ENCODE measurements at regions not wholly inside any gene's neighbourhood (a gene's known extent, or its start where the extent isn't known, plus 50 kb on each side); places are given as distances from the start of the nearest gene placed in this dataset.
A peak's percentile ranks its signal among the peaks of the same experiment; 100 is the strongest.
"Not testable (repeated sequence)": the region's sequence is repeated elsewhere in the genome, so short reads cannot be mapped to it uniquely, and the experiment has no call there.

DNA sequence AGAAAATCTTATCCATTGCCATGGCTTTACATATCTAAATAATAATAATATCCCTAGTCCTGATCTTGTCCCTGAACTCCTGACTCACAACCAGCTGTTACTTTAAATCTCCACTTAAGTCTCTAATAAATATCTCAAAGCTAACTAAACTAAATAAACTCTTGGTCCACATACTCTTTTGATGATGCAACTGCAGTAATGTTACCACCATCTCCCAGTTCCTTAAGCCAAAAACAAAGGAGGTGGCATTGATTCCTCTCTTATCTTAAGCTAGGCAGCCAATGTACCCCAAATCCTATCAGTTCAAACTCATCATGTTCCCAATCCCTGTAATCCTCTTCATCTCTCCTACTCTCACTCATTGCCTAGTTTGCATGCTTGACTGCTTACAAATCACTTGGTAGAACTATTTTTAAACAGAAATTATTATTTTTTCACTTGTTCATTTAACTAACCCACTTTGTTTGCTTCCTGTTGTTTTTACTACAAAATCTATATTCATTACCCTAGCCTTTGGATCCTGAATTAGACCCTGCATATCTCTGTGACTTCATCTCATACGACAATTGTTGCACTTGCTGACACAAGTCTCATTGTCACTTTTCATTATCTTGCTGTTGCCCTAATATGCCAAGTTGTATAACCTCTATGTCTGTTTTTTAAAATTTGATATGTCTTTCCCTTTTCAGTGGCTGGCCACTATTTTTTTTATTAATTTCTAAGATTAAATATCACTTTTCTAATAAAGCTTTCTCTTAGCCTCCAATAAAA lies 462.2 kb downstream of the ZPLD1 start:
- DNase-seq (ENCODE audit: low read depth in 4 of 4, low spot score in 3 of 4) = no peak

- no peak for DNase-seq (ENCODE audit: low read depth in 4 of 4, low spot score in 3 of 4)
Measured at GRCh38 chr3:102904629-102905028, 469.8 kb downstream of the ZPLD1 start.

DNA sequence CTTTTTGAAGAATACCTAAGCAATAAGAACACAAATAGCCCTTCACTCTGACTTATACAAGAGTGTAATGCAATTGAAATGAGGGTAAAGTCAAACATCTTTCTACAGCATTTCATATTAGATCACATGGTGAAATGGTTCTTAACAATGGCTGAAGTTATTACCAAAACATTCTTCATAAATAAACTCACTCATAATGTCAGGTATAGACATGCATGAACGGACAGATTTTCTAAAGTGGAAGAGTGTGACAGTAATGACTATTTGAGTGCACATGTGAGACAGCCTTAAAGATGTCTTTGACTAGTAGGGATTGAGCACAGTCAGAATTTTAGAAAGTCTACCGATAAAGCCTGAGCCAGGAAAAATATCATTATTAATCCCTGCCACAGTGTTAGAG lies 471.0 kb downstream of the ZPLD1 start:
- DNase-seq (ENCODE audit: low read depth in 4 of 4, low spot score in 3 of 4) = no peak

DNA sequence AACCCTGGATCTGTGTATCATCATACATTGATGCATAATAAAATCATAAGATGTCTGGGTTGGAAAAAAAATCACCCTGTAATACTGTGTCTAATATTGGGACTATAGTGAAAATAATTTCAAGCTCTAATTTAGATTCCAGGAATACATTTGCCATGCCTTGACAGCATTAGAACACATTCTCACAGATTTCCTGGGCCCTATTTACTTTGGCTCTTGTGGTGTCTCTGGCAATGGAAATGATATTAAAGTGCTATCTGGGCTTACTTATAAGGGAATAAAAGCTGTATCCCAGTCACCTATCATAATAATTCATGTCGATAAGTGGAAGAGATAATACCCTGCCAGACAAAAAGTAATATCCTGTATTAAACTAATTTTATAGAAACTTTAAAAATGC lies 472.0 kb downstream of the ZPLD1 start:
- no peak for DNase-seq (ENCODE audit: low read depth in 4 of 4, low spot score in 3 of 4)

GRCh38 chr3:102909904-102910303 lies 475.1 kb downstream of the ZPLD1 start:
- DNase-seq (ENCODE audit: low read depth in 4 of 4, low spot score in 3 of 4) = no peak

DNA sequence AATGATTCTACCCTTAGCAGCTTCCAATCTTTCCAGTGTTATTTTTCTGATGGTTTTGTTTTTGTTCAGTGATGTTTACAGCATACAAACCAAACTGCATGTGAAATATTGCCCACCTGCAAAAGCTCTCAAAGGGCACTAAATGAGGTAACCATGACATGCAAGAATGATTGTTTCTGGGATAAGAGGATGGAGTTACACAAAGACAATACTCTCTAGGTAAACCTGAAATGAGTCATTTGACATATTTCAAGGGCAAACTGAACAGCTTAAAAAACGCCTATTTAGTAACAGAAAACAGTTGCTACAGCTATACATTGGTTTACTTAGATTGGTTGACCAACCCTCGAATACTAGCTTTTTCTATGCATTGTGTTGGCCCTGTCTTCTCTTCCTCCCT lies 481.7 kb downstream of the ZPLD1 start:
- no peak for DNase-seq (ENCODE audit: low read depth in 4 of 4, low spot score in 3 of 4)

DNA sequence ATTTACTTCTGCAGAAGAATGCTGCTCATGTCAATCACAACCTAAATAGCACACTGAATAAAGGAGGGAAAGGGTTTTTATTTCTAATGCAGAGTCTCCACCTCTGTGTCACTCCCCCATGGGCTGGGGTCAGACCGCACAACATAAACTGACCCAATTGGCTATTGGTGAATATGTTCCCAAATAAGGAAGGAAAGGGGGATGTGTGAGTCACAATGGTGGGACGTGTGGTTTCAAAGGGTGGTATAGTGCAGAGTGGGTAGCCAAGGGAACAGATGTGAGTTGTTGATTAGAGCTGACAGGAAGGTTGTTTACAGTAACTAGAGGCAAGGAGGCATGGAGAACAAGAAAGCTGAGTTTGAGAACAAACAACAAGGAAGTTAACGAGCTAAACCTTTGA lies 491.8 kb downstream of the ZPLD1 start:
- DNase-seq (ENCODE audit: low read depth in 4 of 4, low spot score in 3 of 4) = no peak

DNA sequence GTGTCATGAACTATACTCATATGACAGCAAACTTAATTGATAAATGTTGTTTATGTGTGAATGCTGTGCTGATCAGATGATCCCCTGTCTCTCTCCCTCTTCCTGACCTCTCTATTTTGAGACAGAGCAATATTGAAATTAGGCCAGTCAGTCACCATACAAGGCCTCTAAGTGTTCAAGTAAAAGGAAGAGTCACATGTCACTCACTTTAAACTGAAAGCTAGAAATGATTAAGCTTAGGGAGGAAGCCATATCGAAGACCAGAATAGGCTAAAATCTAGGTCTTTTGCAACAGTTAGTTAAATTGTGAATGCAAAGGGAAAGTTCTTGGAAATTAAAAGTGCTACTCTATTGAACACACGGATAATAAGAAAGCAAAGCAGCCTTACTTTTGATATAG lies 498.6 kb downstream of the ZPLD1 start:
- no peak for DNase-seq (ENCODE audit: low read depth in 4 of 4, low spot score in 3 of 4)

- peak in 2 of 4 donors; percentile 14 to 47 for DNase-seq (ENCODE audit: low read depth in 4 of 4, low spot score in 3 of 4)
Measured at GRCh38 chr3:102936511-102937045, 501.8 kb downstream of the ZPLD1 start.

DNA sequence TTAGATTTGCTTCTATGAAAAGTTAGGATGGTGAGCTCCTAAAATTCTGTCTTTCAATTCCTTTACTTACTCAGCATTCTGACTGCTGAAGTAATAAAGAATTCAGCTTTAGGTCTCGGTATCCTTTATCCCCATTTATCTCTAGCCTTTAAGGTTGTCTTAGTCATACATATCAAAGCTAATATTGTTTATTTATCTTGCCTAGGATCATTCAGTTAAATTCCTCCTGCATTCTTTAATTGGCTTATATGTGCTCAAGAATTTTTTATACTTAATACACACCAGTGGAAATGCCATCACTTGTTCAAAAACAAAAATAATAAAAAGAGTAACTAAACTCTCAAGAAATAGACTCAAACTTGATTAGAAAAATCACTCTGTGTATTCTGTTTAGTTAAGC lies 507.0 kb downstream of the ZPLD1 start:
- DNase-seq (ENCODE audit: low read depth in 4 of 4, low spot score in 3 of 4) = no peak

GRCh38 chr3:102946445-102946844 lies 511.6 kb downstream of the ZPLD1 start:
- DNase-seq (ENCODE audit: low read depth in 4 of 4, low spot score in 3 of 4) = not testable (repeated sequence)

DNA sequence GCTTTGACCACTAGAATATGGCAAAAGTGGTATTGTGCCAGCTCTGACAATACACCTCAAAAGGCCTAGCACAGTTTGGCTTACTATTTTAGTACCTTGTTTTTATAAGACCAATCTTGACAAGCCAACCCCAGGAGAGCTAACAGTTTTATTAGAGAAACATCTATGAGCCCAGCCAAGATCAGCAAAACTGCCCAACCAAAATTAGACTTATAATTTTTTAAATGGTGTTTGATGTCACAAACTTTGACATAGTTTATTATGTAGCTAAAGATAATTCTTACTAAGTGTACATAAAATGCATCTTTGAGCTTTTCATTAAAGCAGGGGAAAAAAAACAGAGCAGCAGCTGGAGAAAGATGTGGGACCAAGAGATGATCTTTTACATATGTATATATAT lies 537.5 kb downstream of the ZPLD1 start:
- DNase-seq (ENCODE audit: low read depth in 4 of 4, low spot score in 3 of 4) = no peak

GRCh38 chr3:102974333-102974732 lies 539.5 kb downstream of the ZPLD1 start:
- DNase-seq (ENCODE audit: low read depth in 4 of 4, low spot score in 3 of 4) = no peak

GRCh38 chr3:102979191-102979590 lies 544.4 kb downstream of the ZPLD1 start:
- no peak for DNase-seq (ENCODE audit: low read depth in 4 of 4, low spot score in 3 of 4)

GRCh38 chr3:102979682-102980354 lies 545.0 kb downstream of the ZPLD1 start:
- peak; percentile 27 to 58 (median 50) for DNase-seq (ENCODE audit: low read depth in 4 of 4, low spot score in 3 of 4)

DNA sequence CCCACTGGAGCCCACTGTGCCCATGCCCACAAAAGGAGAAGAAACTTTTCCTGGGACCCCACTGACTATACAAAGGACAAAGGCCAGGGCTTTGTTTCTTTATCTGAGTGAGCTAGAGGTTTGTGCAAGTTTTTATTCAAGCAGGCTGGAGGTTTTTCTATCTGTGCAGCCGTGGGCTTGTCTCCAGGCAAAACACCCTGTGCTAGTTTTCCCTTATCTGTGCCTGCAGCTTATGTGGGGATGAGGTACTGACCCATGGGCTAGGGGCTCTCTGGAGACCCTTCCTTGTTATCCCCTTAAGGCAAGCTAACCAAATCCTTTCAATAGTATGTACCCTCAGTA lies 545.5 kb downstream of the ZPLD1 start:
- peak in 1 of 4 donors; percentile 10 for DNase-seq (ENCODE audit: low read depth in 4 of 4, low spot score in 3 of 4)

DNA sequence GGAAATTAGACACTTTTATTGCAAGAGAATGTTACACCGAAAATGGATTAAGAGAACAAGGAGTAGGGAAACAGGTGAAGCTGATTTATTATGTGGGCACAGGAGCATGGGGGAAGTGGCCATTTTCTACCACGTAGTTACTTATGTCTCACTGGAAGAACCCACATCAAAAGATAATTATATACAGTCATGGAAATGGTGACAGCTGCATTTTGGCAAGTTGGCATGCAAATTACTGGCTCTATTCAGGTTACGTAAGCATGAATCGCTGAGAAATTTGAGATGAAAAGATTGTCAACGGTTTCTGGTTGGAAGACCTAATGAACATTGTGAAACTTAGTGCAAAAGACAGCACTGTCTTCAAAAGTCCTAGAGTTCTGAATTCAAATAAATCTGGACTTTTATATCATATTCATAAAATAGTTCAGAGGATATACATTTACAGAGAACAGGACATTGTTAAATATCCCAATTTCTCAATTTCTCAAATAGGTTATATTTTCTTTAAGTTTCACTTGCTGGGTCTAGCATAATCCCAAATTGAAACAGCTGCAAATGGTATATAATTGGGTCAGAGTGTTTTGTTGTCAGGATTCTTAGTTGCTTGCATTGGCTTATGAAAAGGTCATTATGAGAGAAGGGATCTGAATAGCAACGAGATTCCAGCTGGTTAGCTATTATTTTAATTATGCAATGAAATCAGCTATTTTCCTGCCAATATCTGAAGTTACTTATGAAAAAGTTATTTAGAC lies 567.8 kb downstream of the ZPLD1 start:
- no peak for DNase-seq (ENCODE audit: low read depth in 4 of 4, low spot score in 3 of 4)

DNA sequence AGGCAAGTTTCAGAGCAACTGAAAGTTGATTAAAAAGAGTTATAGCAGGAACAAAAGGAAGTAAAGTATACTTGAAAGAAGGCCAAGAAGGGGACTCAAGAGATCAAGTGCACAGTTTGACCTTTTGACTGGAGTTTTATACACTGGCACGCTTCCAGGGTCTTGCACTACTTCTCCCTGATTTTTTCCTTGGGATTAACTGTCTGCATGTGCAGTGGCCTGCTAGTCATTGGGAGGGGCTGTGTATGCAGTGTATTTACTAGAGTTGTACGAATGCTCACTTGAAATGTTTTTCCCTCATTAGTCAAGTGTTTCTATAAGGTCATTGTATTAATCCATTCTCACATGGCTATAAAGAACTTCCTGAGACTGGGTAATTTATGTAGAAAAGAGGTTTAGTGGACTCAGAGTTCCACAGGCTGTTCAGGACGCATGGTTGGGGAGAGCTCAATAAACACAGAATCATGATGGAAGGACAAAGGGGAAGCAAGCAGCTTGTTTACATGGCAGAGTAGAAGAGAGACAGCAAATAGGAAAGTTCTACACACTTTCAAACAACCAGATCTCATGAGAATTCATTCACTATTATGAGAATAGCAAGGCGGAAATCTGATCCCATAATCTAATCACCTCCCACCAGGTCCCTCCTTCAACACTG lies 571.8 kb downstream of the ZPLD1 start:
- peak in 3 of 4 donors; percentile 1 to 19 (median 14) for DNase-seq (ENCODE audit: low read depth in 4 of 4, low spot score in 3 of 4)

- no peak for DNase-seq (ENCODE audit: low read depth in 4 of 4, low spot score in 3 of 4)
Measured at GRCh38 chr3:103009609-103010008, 574.8 kb downstream of the ZPLD1 start.

DNA sequence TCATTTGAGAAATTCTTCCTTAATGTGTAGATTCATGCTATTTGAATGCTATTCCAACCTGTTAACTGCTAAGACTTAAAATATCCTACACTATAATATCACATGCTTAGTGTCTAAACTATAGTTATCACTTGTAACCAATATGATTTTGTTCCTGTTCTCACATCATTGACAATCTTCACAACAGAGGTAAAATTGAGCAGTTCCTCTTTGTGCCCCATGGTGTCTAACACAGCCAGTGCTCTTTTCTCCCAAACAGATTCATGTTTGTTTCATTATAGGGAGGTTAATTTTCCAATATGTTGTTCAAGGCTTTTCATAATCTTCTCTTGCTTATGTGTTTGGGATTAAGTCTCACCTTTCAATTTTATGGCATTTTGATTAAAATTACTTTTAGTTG lies 591.1 kb downstream of the ZPLD1 start:
- no peak for DNase-seq (ENCODE audit: low read depth in 4 of 4, low spot score in 3 of 4)

- DNase-seq (ENCODE audit: low read depth in 4 of 4, low spot score in 3 of 4) = no peak
Measured at GRCh38 chr3:103033841-103034240, 599.0 kb downstream of the ZPLD1 start.

All from right renal pelvis (tissue), 4 donors.